Right lobe of liver (tissue), 4 donors: ENCODE measurements at regions not wholly inside any gene's neighbourhood (a gene's known extent, or its start where the extent isn't known, plus 50 kb on each side); places are given as distances from the start of the nearest gene placed in this dataset.

Source experiments
- CTCF ChIP-seq, 4 donors: fragments of 200-600 bp in 3 of 4; fragments of 450-650 bp in 1 of 4; IDR thresholded peaks; one replicate each; pipeline versions ENCODE4 v1.5.1 to v1.8.0; 2016 to 2022; ENCODE audit warnings: antibody characterized with exemption in 4 of 4, mild to moderate bottlenecking in 2 of 4
- POLR2A ChIP-seq: fragments of 450-650 bp; IDR thresholded peaks from one replicate; pipeline ENCODE4 v1.6.1; 2017; ENCODE audit warnings: antibody characterized with exemption, mild to moderate bottlenecking
- donor health status: DM: no; HTN: no; CAD: no.
- donor health status: DM: no; HTN: no; CAD: no.
- donor health status: DM: no; HTN: yes; CAD: no.

- TF ChIP-seq CTCF (IDR thresholded peaks at IDR 0.05) = no peak
- no peak for TF ChIP-seq POLR2A
Measured at GRCh38 chr6:10223841-10224240, 191.0 kb downstream of the TFAP2A start.
